Stimulated activated CD8-positive, alpha-beta memory T cell treated with anti-CD3 and anti-CD28 coated beads, Interleukin-4, amount 100 ng/mL, for 24 hours (primary cell): ENCODE measurements at regions not wholly inside any gene's neighbourhood (a gene's known extent, or its start where the extent isn't known, plus 50 kb on each side); places are given as distances from the start of the nearest gene placed in this dataset.

Experiments used
- DNase-seq: peaks from one replicate; pipeline ENCODE4 v3.0.0-alpha.2; 2020; ENCODE audit warnings: low read depth

GRCh38 chr10:88131511-88132139 is 268.2 kb downstream of the PTEN start:
- DNase-seq = no peak

GRCh38 chr10:88136712-88137111 is 273.3 kb downstream of the PTEN start:
- DNase-seq = no peak

- DNase-seq = no peak
Observed at GRCh38 chr10:88138319-88138848, 275.0 kb downstream of the PTEN start.

- no peak for DNase-seq
Observed at GRCh38 chr10:88147000-88147798, 283.8 kb downstream of the PTEN start.

- DNase-seq = no peak
Observed at GRCh38 chr10:88149906-88150305, 286.5 kb downstream of the PTEN start.

- DNase-seq = no peak
Observed at GRCh38 chr10:88150339-88150738, 286.9 kb downstream of the PTEN start.

GRCh38 chr10:88152728-88153133 is 289.3 kb downstream of the PTEN start:
- peak; percentile 8 for DNase-seq

GRCh38 chr10:88154596-88155250 is 291.3 kb downstream of the PTEN start:
- DNase-seq = no peak

GRCh38 chr10:88156341-88156740 is 292.9 kb downstream of the PTEN start:
- no peak for DNase-seq

- no peak for DNase-seq
Observed at GRCh38 chr10:88157981-88158465, 294.6 kb downstream of the PTEN start.

- DNase-seq = no peak
Observed at GRCh38 chr10:88158526-88159122, 295.2 kb downstream of the PTEN start.

- no peak for DNase-seq
Observed at GRCh38 chr10:88159127-88159829, 295.9 kb downstream of the PTEN start.

GRCh38 chr10:88161070-88161469 is 297.6 kb downstream of the PTEN start:
- no peak for DNase-seq

- DNase-seq = no peak
Observed at GRCh38 chr10:88161756-88162155, 298.3 kb downstream of the PTEN start.

- DNase-seq = no peak
Observed at GRCh38 chr10:88162852-88163251, 299.4 kb downstream of the PTEN start.

- no peak for DNase-seq
Observed at GRCh38 chr10:88163572-88163971, 300.1 kb downstream of the PTEN start.

- no peak for DNase-seq
Observed at GRCh38 chr10:88164471-88164870, 301.0 kb downstream of the PTEN start.

GRCh38 chr10:88165849-88166271 is 302.4 kb downstream of the PTEN start:
- no peak for DNase-seq

- no peak for DNase-seq
Observed at GRCh38 chr10:88168171-88169036, 305.0 kb downstream of the PTEN start.

GRCh38 chr10:88169037-88169319 is 305.6 kb downstream of the PTEN start:
- no peak for DNase-seq

- no peak for DNase-seq
Observed at GRCh38 chr10:88170628-88171027, 307.2 kb downstream of the PTEN start.
